Lower leg skin (tissue), 3 donors: ENCODE measurements at regions not wholly inside any gene's neighbourhood (a gene's known extent, or its start where the extent isn't known, plus 50 kb on each side); places are given as distances from the start of the nearest gene placed in this dataset.

Source experiments
- POLR2A ChIP-seq, 2 donors: fragments of 450-650 bp; IDR thresholded peaks; one replicate each; pipeline ENCODE4 v1.6.1; 2016 to 2017; ENCODE audit warnings: antibody characterized with exemption in 2 of 2, mild to moderate bottlenecking in 1 of 2, moderate library complexity in 1 of 2
- TF ChIP-seq, protein P1 (sequence below), 3 donors: fragments of 450-650 bp; IDR thresholded peaks; one replicate each; pipeline ENCODE4 v1.5.1; 2016; ENCODE audit warnings: antibody characterized with exemption in 3 of 3, mild to moderate bottlenecking in 3 of 3, moderate library complexity in 2 of 3

DNA sequence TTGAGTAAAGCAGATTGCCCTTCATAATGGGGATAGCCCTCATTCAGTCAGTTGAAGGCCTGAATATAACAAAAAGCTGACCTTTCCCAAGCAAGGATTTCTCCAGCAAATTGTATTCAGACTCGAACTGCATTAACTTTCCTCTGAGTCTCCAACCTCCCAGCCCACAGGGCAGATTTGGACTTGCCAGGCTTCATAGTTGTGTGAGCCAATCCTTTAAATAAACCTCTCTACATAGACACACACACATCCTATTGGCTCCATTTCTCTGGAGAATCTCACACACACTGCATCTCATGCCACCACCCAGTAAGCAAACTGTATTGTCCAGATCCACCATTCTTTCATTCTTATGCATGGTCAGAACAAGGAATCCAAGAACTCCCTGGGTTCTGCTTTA, 225.1 kb downstream of the MPDZ start:
- TF ChIP-seq, protein P1, sequence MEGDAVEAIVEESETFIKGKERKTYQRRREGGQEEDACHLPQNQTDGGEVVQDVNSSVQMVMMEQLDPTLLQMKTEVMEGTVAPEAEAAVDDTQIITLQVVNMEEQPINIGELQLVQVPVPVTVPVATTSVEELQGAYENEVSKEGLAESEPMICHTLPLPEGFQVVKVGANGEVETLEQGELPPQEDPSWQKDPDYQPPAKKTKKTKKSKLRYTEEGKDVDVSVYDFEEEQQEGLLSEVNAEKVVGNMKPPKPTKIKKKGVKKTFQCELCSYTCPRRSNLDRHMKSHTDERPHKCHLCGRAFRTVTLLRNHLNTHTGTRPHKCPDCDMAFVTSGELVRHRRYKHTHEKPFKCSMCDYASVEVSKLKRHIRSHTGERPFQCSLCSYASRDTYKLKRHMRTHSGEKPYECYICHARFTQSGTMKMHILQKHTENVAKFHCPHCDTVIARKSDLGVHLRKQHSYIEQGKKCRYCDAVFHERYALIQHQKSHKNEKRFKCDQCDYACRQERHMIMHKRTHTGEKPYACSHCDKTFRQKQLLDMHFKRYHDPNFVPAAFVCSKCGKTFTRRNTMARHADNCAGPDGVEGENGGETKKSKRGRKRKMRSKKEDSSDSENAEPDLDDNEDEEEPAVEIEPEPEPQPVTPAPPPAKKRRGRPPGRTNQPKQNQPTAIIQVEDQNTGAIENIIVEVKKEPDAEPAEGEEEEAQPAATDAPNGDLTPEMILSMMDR (IDR thresholded peaks at IDR 0.05), result no peak
- no peak for TF ChIP-seq POLR2A (IDR thresholded peaks at IDR 0.05)
